ENCODE measurements at regions not wholly inside any gene's neighbourhood (a gene's known extent, or its start where the extent isn't known, plus 50 kb on each side); places are given as distances from the start of the nearest gene placed in this dataset.

DNA sequence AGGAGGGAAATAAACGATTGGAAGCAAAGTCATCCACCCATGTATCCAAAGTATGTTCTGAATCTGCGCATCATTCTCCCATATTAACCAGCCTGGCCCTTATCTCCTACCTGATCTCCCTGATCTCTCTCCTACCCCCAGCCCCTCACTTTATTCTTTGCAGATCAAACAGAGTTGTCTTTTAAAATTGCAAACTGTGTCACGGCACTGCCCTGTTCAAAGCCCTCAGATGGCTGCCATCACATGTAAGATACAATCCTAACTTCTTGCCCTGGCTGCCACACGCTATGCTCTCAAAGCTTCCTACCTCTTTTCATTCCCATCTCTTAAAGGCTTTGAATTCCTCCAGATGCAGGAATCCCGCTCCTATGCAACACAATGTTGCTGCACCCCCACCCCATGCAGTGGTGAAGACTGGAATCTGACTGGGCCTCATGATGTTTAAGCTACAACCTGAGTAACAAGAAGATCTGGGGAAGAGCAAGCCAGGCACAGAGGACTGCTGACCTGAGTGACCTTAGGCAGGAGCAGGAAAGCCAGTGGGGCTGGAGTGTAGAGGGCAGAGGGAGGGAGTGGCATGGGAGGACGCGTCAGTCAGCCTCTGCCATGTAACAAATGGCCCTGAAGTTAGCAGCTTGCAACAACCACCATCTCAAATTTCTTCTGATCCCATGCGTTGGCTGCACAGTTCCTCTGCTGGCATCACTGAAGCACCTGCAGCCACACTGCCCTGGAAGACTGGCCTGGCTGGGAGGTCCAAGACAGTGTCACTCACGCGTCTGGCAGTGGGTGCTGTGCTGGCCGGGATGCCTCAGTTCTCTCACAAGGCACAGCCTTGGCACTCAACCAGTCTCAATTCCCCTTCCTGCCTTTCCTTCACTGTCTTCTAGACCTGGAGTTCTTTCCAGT is 382.8 kb downstream of the BCL11B start:
- no peak for TF ChIP-seq CTCF (IDR thresholded peaks at IDR 0.05; ENCODE audit: poor library complexity, severe bottlenecking)
- TF ChIP-seq SMC3 (conservative IDR thresholded peaks at IDR 0.05; ENCODE audit: poor library complexity) = no peak
- TF ChIP-seq EP300 (conservative IDR thresholded peaks at IDR 0.05; ENCODE audit: poor library complexity, severe bottlenecking) = no peak
- no peak for TF ChIP-seq POLR2AphosphoS5 (IDR thresholded peaks at IDR 0.05)

Data from neural cell (in vitro differentiated cells).